Kidney (tissue), 13 donors: ENCODE measurements at regions not wholly inside any gene's neighbourhood (a gene's known extent, or its start where the extent isn't known, plus 50 kb on each side); places are given as distances from the start of the nearest gene placed in this dataset.

Experiments used
- DNase-seq, 5 donors: peaks; one replicate each; pipeline ENCODE4 v3.0.0-alpha.2; 2013 to 2020
- FAIRE-seq: peaks from 2 replicates; lab custom pipeline; 2012; peaks lifted over from hg19 to GRCh38; lab: Jason Lieb, UNC
- H3K27ac ChIP-seq, 2 donors: one replicate each; pipeline ENCODE4 v1.7.0; 2013; ENCODE audit warnings: low read depth in 2 of 2, low read length in 2 of 2, inconsistent platforms in 1 of 2
- H3K27me3 ChIP-seq: one replicate; pipeline ENCODE4 v1.7.1; 2013; ENCODE audit warnings: low read length, inconsistent platforms; ENCODE audit not compliant: control insufficient read depth, insufficient read depth
- H3K36me3 ChIP-seq, 3 donors: one replicate each; pipeline versions ENCODE4 v1.7.0 to v1.7.1; 2013; ENCODE audit warnings: low read length in 3 of 3, control low read depth in 1 of 3, inconsistent platforms in 1 of 3; ENCODE audit not compliant: insufficient read depth in 3 of 3, control insufficient read depth in 2 of 3
- H3K4me1 ChIP-seq, 3 donors: one replicate each; pipeline versions ENCODE4 v1.7.0 to v1.7.1; 2013; ENCODE audit warnings: low read length in 3 of 3, inconsistent platforms in 1 of 3, low read depth in 1 of 3; ENCODE audit not compliant: control insufficient read depth in 2 of 3, insufficient read depth in 2 of 3
- H3K4me3 ChIP-seq, 3 donors: one replicate each; pipeline versions ENCODE4 v1.7.0 to v1.8.1; 2013; ENCODE audit warnings: low read length in 3 of 3, control low read depth in 1 of 3, inconsistent platforms in 1 of 3
- H3K9ac ChIP-seq, 3 donors: one replicate each; pipeline versions ENCODE4 v1.7.0 to v1.7.1; 2013; ENCODE audit warnings: low read length in 3 of 3, control low read depth in 1 of 3, inconsistent platforms in 1 of 3
- H3K9me3 ChIP-seq, 3 donors: one replicate each; pipeline versions ENCODE4 v1.7.0 to v1.7.1; 2013; ENCODE audit warnings: low read length in 3 of 3, control low read depth in 1 of 3, inconsistent platforms in 1 of 3; ENCODE audit not compliant: control insufficient read depth in 2 of 3, insufficient read depth in 1 of 3
- intact Hi-C: fragments of 100-400 bp; cut with DNase I; formaldehyde crosslinking; loops from one replicate; pipeline ENCODE4 v1.11.1; 2022
- TF ChIP-seq, protein P1 (sequence below): IDR thresholded peaks from 3 replicates; pipeline ENCODE4 v1.5.1; 2012; ENCODE audit warnings: mild to moderate bottlenecking, moderate library complexity, borderline replicate concordance; ENCODE audit not compliant: insufficient read depth; ENCODE audit errors: extremely low read depth
- donor health status: control.
- donor health status: control.
- donor health status: control.
- donor health status: control.
- donor health status: control.
- donor health status: DM: yes; HTN: yes; CAD: no.
- donor health status: Normal renal cell carcinoma (clear cell type).

DNA sequence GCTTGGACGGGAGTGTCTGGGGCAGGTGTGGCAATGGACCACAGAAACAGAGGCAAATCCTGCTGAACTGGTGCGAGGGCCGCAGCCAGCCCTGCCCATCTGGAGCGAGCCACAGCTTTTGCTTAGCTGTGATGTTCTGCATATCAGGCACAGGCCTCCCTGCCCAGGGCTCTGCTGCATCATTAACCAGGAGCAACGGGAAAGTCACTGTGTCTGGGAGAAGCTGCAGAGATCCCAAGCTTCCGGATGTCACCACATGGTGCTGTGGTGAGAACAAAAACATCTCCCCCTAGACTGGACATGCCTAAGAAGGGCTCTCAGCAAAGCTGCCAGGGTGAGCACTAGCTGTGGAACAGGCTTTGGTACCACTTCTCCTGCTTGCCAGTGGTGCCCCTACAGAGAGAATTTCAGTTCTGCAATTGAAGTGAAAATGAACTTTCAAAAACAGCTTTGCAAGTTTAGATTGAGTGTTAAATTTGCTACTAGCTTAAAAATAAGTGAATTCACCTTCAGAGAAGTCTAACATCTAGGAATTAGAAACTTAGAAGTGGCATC is 172.9 kb upstream of the MYT1L start:
- Histone ChIP-seq H3K36me3 (no peaks in the 10 kb centered on the region), H3K9ac (no peak overlapping the region), H3K27me3 (no peaks in the 10 kb centered on the region), H3K27ac (no peak overlapping the region), H3K4me3 (no peak overlapping the region), H3K4me1 (no peaks in the 10 kb centered on the region), H3K9me3 (no peaks in the 10 kb centered on the region)
- DNase-seq (peak in 3 of 5 donors; percentile 19 to 24 (median 20)), FAIRE-seq (no peak)
- intact Hi-C loops: no loop called here
- TF ChIP-seq, protein P1, sequence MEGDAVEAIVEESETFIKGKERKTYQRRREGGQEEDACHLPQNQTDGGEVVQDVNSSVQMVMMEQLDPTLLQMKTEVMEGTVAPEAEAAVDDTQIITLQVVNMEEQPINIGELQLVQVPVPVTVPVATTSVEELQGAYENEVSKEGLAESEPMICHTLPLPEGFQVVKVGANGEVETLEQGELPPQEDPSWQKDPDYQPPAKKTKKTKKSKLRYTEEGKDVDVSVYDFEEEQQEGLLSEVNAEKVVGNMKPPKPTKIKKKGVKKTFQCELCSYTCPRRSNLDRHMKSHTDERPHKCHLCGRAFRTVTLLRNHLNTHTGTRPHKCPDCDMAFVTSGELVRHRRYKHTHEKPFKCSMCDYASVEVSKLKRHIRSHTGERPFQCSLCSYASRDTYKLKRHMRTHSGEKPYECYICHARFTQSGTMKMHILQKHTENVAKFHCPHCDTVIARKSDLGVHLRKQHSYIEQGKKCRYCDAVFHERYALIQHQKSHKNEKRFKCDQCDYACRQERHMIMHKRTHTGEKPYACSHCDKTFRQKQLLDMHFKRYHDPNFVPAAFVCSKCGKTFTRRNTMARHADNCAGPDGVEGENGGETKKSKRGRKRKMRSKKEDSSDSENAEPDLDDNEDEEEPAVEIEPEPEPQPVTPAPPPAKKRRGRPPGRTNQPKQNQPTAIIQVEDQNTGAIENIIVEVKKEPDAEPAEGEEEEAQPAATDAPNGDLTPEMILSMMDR: no peak

DNA sequence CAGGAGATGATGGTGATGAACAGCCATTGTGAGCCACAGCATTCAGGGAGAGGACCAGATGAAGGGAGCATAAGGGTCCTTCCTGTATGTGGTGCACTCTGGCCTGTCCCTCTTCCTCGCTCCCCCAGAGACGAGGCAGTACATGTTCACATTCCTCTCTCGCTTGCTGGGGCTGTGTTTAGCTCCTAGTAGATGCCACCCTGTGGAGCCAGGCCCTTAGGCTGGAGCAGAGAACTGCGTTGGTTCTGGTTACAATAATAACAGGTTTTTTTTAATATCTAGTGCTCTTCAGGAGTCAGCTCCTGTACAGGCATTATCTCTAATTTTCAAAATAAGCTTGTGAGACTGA is 171.1 kb upstream of the MYT1L start:
- no peaks in the 10 kb centered on the region for H3K9me3 ChIP-seq
- DNase-seq: no peak
- no peak overlapping the region for H3K9ac ChIP-seq
- no peaks in the 10 kb centered on the region for H3K36me3 ChIP-seq
- H3K4me1 ChIP-seq: no peaks in the 10 kb centered on the region
- H3K27ac ChIP-seq: no peak overlapping the region
- FAIRE-seq: no peak
- no peak overlapping the region for H3K4me3 ChIP-seq
- H3K27me3 ChIP-seq: no peaks in the 10 kb centered on the region
- intact Hi-C loops: no loop called here
- TF ChIP-seq, protein P1: no peak

DNA sequence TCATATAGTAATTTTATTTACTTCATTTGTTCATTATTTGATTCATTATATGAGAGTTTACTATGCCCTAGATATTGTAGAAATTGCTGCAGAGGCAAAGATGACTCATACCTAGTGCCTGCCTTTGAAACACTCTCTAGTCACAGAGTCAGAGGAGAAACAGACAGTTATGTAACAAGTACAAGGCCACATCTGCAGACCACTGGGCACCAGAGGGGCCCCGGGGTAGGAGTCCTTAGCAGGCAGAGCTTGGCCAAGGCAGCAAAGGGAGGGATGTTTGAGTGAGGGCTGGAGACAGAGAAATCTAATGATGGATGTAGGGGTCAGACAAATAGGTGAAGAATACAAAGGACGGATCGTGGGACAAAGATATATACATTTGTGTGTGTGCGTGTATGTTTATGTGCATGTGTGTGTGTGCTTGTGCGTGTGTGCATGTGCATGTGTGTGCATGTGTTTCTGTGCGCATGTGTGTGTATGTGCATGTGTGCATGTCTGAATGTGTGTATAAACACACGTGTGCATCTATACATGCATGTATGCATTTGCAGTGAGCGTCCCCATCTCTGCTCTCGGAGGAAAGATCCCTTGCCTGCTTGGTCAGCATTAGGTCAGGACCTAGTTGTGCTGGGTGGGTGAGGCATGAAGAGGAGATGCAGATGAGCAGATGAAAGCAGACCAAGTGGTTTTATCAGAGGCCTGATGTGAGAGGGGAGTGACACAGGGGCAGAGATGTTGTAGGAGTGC is 170.6 kb upstream of the MYT1L start:
- FAIRE-seq: no peak
- intact Hi-C loops: no loop called here
- H3K27ac ChIP-seq: no peak overlapping the region
- H3K4me3 ChIP-seq: no peak overlapping the region
- H3K4me1 ChIP-seq: no peaks in the 10 kb centered on the region
- H3K36me3 ChIP-seq: no peaks in the 10 kb centered on the region
- TF ChIP-seq, protein P1: no peak
- H3K9ac ChIP-seq: no peak overlapping the region
- no peaks in the 10 kb centered on the region for H3K9me3 ChIP-seq
- no peaks in the 10 kb centered on the region for H3K27me3 ChIP-seq
- no peak for DNase-seq
